T-helper 17 cell (primary cell): ENCODE measurements at regions not wholly inside any gene's neighbourhood (a gene's known extent, or its start where the extent isn't known, plus 50 kb on each side); places are given as distances from the start of the nearest gene placed in this dataset.

Source experiments
- ATAC-seq: fragments of 150-1000 bp; cut with Tn5 transposase; 2 replicates; pipeline ENCODE4 v1.10.0; 2021; ENCODE audit warnings: mild to moderate bottlenecking, moderate library complexity
- DNase-seq, 3 donors: peaks; one replicate each; pipeline versions ENCODE4 v3.0.0 to v3.0.0-alpha.2; 2020 to 2021
- H3K9me3 ChIP-seq: one replicate; pipeline ENCODE4 v1.7.0; 2013; ENCODE audit warnings: low read length, mild to moderate bottlenecking; ENCODE audit not compliant: control insufficient read depth, poor library complexity, severe bottlenecking
- H3K27ac Mint-ChIP-seq: one replicate; pipeline ENCODE4 v1.8.0; 2022; ENCODE audit warnings: mild to moderate bottlenecking, moderate library complexity, mixed read lengths
- H3K27me3 Mint-ChIP-seq: one replicate; pipeline ENCODE4 v1.8.0; 2022; ENCODE audit warnings: mixed read lengths
- H3K36me3 Mint-ChIP-seq: one replicate; pipeline ENCODE4 v1.8.0; 2022; ENCODE audit warnings: low read depth, mixed read lengths
- H3K4me1 Mint-ChIP-seq: one replicate; pipeline ENCODE4 v1.8.0; 2022; ENCODE audit warnings: mild to moderate bottlenecking, mixed read lengths
- H3K4me3 Mint-ChIP-seq: one replicate; pipeline ENCODE4 v1.8.0; 2022; ENCODE audit warnings: mild to moderate bottlenecking, moderate library complexity, mixed read lengths

DNA sequence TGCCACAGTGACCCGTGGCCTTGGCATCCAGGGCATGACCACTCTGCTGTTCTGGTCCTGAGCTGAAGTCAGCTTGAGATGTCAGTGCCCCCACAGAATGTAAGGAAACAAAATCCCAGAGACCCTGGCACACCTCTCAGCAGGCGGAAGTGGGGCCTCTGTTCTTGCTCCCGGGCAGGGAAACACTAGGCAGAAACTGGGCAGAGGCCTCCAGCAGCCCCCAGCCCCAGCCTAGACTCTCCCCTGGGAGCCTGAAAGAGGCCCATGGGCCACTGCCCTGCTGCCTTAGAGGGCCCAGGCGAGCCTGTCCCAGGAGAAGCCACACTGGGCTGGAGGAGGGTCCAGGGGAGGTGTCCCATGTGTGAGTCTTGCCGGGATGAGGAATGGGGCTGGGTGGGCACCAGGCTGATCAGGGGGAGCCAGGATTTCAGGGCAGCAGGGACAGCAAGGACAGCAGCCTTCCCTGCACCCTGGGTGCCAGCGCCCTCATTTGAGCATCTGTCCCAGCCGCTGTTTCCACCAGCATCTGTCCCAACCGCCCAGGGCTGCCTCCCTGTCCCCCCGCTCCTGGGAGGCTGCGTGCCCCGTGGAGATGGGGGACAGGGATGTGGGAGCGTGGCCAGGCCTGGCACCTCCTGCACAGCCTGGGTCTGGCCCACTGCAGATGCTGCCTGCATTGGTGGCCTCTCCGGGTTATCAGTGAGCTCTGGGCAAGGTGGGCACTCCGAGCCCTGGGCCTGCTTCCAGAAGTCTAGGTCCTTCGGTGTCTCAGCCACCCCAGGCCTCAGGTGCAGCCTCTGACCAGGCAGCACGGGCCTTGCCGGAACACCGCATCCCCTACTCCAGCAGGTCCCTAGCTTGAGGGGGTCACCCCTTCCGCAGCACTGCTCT is 1072.4 kb downstream of the BRD1 start:
- ATAC-seq (no peak), DNase-seq (no peak)
- H3K27ac Mint-ChIP-seq: no peak overlapping the region
- no peaks in the 10 kb centered on the region for H3K4me1 Mint-ChIP-seq
- H3K9me3 ChIP-seq: no peaks in the 10 kb centered on the region
- H3K4me3 Mint-ChIP-seq: no peak overlapping the region
- H3K27me3 Mint-ChIP-seq: peaks cover 22% of the 10 kb centered on the region
- no peaks in the 10 kb centered on the region for H3K36me3 Mint-ChIP-seq

DNA sequence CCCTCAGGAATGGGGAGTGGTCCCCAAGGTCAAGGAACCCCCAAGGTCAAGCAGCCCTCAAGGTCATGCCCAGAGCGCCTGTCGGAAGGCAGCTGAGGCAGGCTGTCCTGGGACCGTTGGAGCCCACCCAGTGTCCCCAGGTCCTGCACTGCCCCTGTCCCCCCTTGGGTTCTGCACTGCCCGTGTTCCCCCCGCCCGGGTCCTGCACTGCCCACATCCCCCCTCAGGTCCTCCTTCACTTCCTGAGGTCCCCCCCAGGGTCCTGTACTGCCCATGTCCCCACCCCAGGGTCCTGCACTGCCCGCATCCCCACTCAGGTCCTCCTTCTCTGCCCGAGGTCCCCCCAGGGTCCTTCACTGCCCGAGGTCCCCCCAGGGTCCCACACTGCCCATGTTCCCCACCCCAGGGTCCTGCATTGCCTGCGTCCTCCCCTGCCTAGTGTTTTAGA is 1073.0 kb downstream of the BRD1 start:
- H3K27me3 Mint-ChIP-seq: peaks cover 20% of the 10 kb centered on the region
- no peak overlapping the region for H3K4me3 Mint-ChIP-seq
- H3K27ac Mint-ChIP-seq: no peak overlapping the region
- DNase-seq (no peak), ATAC-seq (no peak)
- no peaks in the 10 kb centered on the region for H3K36me3 Mint-ChIP-seq
- no peaks in the 10 kb centered on the region for H3K4me1 Mint-ChIP-seq
- H3K9me3 ChIP-seq: no peaks in the 10 kb centered on the region

DNA sequence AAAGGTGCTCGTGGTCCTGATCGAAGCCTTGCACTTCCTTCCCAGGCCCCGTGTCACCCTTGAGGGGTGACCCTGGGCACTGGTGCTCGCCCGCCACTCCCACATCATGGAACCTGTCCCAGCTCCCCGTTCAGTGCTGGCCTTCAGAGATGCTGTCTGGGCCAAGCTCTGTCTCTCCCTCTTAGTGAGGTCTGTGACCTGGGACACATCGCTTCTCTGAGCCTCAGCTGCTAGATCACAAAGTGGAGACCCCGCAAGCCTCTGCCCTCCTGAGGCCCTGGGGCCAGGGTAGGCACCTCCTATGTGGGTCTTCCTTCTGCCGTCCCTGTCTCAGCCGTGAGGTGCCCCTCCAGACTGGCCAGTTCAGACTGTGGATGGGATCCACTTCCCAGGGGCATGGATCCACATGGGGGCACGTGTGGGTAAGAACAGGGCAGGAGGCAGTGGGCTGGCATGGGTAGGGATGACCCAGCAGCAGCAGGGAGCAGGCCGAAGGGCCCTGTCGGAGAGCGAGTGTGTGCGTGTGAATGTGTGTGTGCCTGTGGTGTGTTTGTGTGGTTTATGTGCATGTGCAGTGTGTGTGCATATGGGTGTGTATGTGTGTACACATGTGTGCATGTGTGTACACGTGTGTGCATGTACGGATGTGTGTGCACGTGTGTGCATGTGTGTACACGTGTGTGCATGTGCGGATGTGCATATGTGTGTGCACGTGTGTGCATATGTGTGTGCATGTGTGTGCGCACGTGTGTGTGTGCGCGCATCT is 1073.7 kb downstream of the BRD1 start:
- DNase-seq: no peak
- ATAC-seq: no peak
- H3K27me3 Mint-ChIP-seq: peaks cover 18% of the 10 kb centered on the region
- H3K4me1 Mint-ChIP-seq: no peaks in the 10 kb centered on the region
- H3K9me3 ChIP-seq: no peaks in the 10 kb centered on the region
- H3K4me3 Mint-ChIP-seq: no peak overlapping the region
- H3K36me3 Mint-ChIP-seq: no peaks in the 10 kb centered on the region
- no peak overlapping the region for H3K27ac Mint-ChIP-seq

DNA sequence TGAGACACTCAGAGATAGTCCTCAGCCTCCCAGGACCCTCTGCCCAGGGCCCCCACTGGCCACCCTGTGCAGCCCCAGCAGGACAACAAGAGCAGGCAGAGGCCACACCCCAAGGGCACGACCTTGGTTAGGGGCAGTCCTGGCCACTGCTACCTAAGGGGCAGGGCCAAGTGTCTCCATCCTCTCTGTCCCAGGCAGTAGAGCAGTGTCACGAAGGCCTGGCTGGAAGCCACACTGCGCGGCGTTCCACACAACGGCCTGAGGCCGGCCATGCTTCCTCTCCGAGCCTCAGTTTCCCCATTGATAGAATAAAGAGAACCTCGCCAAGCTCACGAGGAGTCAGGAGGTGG is 1074.3 kb downstream of the BRD1 start:
- no peak overlapping the region for H3K4me3 Mint-ChIP-seq
- no peaks in the 10 kb centered on the region for H3K4me1 Mint-ChIP-seq
- peaks cover 13% of the 10 kb centered on the region for H3K27me3 Mint-ChIP-seq
- no peak overlapping the region for H3K27ac Mint-ChIP-seq
- DNase-seq (no peak), ATAC-seq (no peak)
- H3K9me3 ChIP-seq: no peaks in the 10 kb centered on the region
- H3K36me3 Mint-ChIP-seq: no peaks in the 10 kb centered on the region

DNA sequence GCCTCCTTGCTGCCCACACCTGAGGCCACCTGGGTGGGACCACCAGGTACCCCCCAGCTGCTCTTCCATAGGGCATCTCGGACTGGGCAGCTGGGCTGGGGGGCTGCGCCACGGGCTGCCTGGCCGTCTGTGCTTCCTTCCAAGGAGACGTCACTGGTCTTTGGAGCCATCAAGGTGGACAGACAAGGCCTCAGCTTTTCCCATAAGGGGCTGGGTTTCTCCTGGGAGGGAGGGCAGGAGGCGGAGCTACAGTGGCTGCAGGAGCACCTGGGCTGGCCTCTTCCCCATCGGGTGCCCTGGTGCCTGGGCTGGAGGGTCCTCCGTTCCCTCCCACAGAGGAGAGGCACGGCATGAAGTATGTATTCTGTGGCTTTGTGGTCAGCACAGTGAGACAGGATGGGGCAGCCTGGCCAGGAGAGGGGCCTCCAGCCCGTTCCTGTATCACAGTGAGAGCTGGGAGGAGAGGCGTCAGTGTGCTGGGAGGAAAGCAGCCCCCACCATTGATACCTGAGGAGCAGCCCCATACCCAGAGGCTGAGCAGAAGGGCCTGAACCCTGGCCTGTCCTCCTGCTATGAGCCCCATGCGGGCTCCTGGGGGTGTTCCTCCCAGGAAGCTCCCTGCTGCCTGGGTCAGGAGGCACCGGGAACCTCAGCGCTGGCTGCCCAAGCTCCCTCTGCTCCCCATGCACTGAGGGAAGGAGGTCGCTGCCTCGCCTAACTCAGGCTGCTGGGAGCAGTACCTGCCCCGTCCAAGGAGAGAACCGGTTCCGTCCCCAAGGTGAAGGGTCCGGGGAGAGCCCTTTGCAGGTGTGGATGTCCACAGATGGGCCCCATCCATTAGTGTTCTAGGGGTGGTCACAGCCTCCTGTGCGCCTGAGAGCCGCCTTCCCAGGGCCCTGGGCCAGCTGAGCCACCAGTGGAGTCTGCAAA is 1075.0 kb downstream of the BRD1 start:
- ATAC-seq: no peak
- H3K27ac Mint-ChIP-seq: no peak overlapping the region
- no peak overlapping the region for H3K4me3 Mint-ChIP-seq
- no peaks in the 10 kb centered on the region for H3K4me1 Mint-ChIP-seq
- peaks cover 10% of the 10 kb centered on the region for H3K27me3 Mint-ChIP-seq
- DNase-seq: no peak
- no peaks in the 10 kb centered on the region for H3K36me3 Mint-ChIP-seq
- no peaks in the 10 kb centered on the region for H3K9me3 ChIP-seq

DNA sequence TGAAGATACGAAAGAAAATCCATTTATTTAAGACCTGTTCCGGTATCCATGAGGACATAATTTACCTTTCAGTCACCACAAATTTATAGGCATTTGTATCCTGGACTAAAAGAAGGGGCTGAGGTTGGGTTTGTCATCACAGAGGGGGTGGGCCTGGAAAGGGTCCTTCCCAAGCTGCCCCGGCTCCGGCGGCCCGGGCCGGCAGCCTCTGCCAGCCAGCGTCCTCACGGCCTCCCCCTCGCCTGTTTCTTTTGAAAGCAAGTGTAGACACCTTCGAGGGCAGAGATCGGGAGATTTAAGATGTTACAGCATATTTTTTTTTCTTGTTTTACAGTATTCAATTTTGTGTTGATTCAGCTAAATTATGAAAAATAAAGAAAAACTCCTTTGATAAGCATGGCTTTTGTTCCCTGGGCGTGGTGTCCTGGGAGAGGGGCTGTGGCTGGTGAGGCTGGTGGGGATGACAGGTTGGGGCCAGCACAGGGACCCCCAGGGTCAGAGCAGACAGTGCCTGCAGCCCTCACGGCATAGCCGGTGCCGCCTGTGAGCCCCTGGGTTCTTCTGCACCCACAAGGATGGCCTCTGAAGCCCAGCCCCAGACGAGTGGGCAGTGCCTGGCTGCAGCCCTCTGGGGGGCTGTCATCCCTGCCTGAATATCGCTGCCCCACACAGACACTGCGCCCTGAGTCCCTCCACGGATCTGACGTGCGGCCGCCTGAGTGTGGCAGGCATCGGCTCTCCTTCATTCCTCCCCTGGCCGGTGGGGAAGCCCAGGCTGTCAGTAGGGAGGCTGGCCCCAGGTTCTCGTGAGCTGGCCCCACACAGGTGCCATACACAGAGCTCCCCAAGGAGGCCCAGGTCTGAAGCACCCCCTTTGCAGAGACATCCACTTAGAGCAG is 1075.9 kb downstream of the BRD1 start:
- Mint-ChIP-seq H3K36me3 (no peaks in the 10 kb centered on the region), H3K4me1 (no peaks in the 10 kb centered on the region), H3K27me3 (peaks cover 9% of the 10 kb centered on the region), H3K27ac (no peak overlapping the region), H3K4me3 (no peak overlapping the region)
- ATAC-seq: no peak
- DNase-seq: no peak
- no peaks in the 10 kb centered on the region for H3K9me3 ChIP-seq

DNA sequence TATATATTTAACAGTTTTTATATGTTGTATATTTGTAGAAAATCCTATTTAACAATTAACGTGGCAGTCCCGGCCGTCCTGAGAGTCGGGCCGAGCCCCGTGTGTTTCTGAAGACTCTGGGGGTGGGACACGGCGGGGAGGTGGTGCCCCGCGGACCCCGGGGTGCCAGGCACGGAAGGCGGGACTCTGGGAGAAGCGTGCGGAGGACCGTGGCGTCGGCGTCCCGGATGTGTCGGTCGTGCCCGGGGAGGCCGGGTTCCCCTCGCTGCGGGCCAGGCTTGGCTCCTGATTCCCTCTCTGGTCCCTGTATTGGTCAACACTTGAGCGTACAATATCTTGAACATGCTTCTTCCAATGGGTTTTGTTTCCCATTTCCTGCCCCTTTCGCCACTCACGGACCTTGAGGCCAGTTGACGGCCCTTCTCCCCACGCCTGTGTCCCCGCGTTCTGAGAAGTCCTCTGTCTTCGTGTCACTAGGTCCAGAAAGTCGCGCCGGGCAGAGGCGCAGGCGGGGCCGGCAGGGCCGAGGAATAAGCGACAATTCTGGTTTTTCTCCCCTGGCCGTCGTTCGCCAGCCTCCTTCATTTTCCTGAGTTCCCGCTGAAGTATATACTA is 1076.7 kb downstream of the BRD1 start:
- Mint-ChIP-seq H3K36me3 (no peaks in the 10 kb centered on the region), H3K4me3 (no peak overlapping the region), H3K27ac (no peak overlapping the region), H3K27me3 (peaks cover under 1% of the 10 kb centered on the region), H3K4me1 (no peaks in the 10 kb centered on the region)
- DNase-seq (no peak), ATAC-seq (no peak)
- no peaks in the 10 kb centered on the region for H3K9me3 ChIP-seq

DNA sequence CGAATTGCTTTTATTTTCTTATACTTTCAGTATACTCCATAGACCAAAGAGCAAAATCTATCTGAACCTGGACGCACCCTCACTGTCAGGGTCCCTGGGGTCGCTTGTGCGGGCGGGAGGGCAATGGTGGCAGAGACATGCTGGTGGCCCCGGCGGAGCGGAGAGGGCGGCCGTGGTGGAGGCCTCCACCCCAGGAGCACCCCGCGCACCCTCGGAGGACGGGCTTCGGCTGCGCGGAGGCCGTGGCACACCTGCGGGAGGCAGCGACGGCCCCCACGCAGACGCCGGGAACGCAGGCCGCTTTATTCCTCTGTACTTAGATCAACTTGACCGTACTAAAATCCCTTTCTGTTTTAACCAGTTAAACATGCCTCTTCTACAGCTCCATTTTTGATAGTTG is 1077.4 kb downstream of the BRD1 start:
- H3K4me3 Mint-ChIP-seq: no peak overlapping the region
- DNase-seq (no peak), ATAC-seq (no peak)
- no peaks in the 10 kb centered on the region for H3K36me3 Mint-ChIP-seq
- H3K4me1 Mint-ChIP-seq: no peaks in the 10 kb centered on the region
- no peak overlapping the region for H3K27ac Mint-ChIP-seq
- H3K27me3 Mint-ChIP-seq: no peaks in the 10 kb centered on the region
- H3K9me3 ChIP-seq: no peaks in the 10 kb centered on the region

DNA sequence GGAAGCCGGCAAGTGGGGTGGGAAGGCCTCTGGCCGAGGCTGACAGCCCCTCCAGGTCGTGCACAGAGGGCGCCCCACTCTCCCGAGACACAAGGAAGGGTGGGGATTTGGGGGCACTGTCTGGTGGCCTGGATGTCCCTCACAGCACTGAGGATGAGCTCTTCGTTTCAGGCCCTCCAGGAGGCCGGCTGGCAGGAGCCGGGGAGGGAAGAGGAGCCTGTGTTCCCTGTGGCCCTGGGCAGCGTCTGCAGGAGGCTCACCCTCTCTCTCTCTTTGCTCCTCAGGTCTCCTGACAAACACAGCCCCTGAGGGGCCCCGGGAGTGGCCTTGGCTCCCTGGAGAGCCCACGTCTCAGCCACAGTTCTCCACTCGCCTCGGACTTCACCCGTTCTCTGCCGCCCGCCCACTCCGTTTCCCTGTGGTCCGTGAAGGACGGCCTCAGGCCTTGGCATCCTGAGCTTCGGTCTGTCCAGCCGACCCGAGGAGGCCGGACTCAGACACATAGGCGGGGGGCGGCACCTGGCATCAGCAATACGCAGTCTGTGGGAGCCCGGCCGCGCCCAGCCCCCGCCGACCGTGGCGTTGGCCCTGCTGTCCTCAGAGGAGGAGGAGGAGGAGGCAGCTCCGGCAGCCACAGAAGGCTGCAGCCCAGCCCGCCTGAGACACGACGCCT is 1078.0 kb downstream of the BRD1 start:
- no peaks in the 10 kb centered on the region for H3K4me1 Mint-ChIP-seq
- H3K9me3 ChIP-seq: no peaks in the 10 kb centered on the region
- H3K4me3 Mint-ChIP-seq: no peak overlapping the region
- ATAC-seq (no peak), DNase-seq (no peak)
- no peaks in the 10 kb centered on the region for H3K27me3 Mint-ChIP-seq
- H3K27ac Mint-ChIP-seq: no peak overlapping the region
- no peaks in the 10 kb centered on the region for H3K36me3 Mint-ChIP-seq

DNA sequence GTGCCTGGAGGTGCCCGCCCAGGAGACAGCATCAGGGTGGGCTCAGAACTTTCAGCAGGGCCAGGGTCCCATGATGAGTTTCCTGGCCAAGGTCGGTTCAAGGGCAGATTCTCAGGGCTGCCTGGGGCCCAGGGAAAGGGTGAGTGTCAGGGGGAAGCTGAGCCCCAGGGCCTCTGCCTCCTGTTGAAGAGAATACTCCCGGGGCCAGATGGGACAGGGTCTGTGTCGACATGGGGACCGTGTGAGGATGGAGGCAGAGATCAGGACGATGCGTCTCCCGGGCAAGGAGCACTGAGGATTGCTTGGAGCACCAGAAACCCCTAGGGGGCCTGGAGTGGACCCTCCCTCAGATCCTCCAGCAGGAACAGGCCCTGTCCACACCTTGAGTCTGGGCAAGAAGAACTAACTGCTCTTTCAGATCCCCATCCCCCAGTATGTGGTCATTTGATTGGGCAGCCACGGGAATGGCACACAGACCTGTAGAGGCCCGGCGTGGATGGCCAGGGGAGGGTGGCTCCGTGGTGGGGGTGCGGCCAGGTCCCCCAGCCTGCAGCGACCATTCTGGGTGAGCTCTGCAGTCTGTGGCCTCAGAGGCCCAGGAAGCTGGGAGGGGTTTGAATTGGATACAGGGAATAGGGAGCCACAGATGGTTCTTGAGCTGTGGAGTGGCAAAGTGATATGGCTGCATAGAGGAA is 1078.7 kb downstream of the BRD1 start:
- no peak for ATAC-seq
- Mint-ChIP-seq H3K4me3 (no peak overlapping the region), H3K36me3 (no peaks in the 10 kb centered on the region), H3K27ac (no peak overlapping the region), H3K4me1 (no peaks in the 10 kb centered on the region), H3K27me3 (no peaks in the 10 kb centered on the region)
- no peaks in the 10 kb centered on the region for H3K9me3 ChIP-seq
- no peak for DNase-seq

DNA sequence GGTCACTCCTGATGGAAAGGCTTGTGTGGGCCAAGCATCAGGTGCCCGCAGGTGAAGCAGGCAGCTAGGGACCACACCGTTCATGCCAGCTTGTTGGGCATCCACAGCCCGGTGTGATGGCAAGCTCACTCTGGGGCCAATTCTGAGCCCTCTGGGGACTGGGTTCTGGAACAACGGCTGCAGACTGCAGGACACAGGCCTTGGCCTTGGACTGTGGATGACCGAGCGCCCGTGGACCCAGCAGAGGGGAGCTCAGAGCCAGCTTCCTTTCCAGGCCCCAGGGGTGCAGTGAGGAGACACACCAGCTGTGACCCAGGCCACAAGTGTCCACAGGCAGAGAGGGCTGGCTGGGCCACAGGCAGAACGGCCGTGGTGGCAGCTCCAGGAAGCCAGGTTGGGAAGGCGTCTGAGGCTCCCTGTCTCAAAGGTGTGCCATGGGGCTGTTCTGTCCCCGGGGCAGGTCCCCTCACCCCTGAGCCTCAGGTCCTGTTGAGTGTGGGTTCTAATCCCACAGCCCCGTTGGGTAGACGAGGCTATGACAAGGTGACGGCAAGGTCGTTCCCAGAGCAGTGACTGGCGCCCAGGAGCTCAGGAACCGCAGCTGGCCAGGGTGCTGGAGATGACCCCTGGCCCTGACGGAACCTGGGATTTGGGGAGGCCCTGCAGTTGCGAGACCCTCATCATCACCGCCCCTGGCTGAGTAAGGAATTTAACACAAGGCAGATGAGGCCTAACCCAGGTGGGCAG is 1079.4 kb downstream of the BRD1 start:
- DNase-seq (no peak), ATAC-seq (no peak)
- Mint-ChIP-seq H3K27me3 (no peaks in the 10 kb centered on the region), H3K27ac (no peak overlapping the region), H3K4me1 (no peaks in the 10 kb centered on the region), H3K36me3 (no peaks in the 10 kb centered on the region), H3K4me3 (no peak overlapping the region)
- no peaks in the 10 kb centered on the region for H3K9me3 ChIP-seq
